Activated T-cell treated with anti-CD3 and anti-CD28 coated beads, Interleukin-2, amount 50 U/mL, for 1 hour (primary cell): ENCODE measurements at regions not wholly inside any gene's neighbourhood (a gene's known extent, or its start where the extent isn't known, plus 50 kb on each side); places are given as distances from the start of the nearest gene placed in this dataset.
"Not testable (repeated sequence)": the region's sequence is repeated elsewhere in the genome, so short reads cannot be mapped to it uniquely, and the experiment has no call there.

ENCODE experiments used
- DNase-seq: peaks from one replicate; pipeline ENCODE4 v3.0.0-alpha.2; 2020

- no peak for DNase-seq
These were observed 140.9 kb downstream of the RNF144B start for GRCh38 chr6:18527836-18528743.

GRCh38 chr6:18530201-18530600, 143.1 kb downstream of the RNF144B start:
- DNase-seq = no peak

- no peak for DNase-seq
These were observed 145.0 kb downstream of the RNF144B start for GRCh38 chr6:18532139-18532538.

GRCh38 chr6:18533793-18534192, 146.6 kb downstream of the RNF144B start:
- no peak for DNase-seq

GRCh38 chr6:18536591-18537055, 149.5 kb downstream of the RNF144B start:
- no peak for DNase-seq

- DNase-seq = no peak
These were observed 151.2 kb downstream of the RNF144B start for GRCh38 chr6:18538315-18538714.

GRCh38 chr6:18543051-18543450, 155.9 kb downstream of the RNF144B start:
- DNase-seq = no peak

GRCh38 chr6:18545142-18545541, 158.0 kb downstream of the RNF144B start:
- not testable (repeated sequence) for DNase-seq

- DNase-seq = no peak
These were observed 158.6 kb downstream of the RNF144B start for GRCh38 chr6:18545726-18546125.

- DNase-seq = no peak
These were observed 163.0 kb downstream of the RNF144B start for GRCh38 chr6:18550119-18550518.

- no peak for DNase-seq
These were observed 164.1 kb downstream of the RNF144B start for GRCh38 chr6:18551228-18551627.

GRCh38 chr6:18555750-18556149, 168.6 kb downstream of the RNF144B start:
- DNase-seq = no peak

GRCh38 chr6:18561037-18561750, 174.0 kb downstream of the RNF144B start:
- DNase-seq = no peak

- no peak for DNase-seq
These were observed 175.6 kb downstream of the RNF144B start for GRCh38 chr6:18562726-18563125.

- DNase-seq = no peak
These were observed 177.6 kb downstream of the RNF144B start for GRCh38 chr6:18564775-18565174.

- no peak for DNase-seq
These were observed 178.1 kb downstream of the RNF144B start for GRCh38 chr6:18565231-18565630.

- no peak for DNase-seq
These were observed 180.2 kb downstream of the RNF144B start for GRCh38 chr6:18567380-18567779.

GRCh38 chr6:18577491-18577890, 190.3 kb downstream of the RNF144B start:
- DNase-seq = no peak

GRCh38 chr6:18579166-18579565, 192.0 kb downstream of the RNF144B start:
- DNase-seq = no peak

- DNase-seq = no peak
These were observed 192.7 kb downstream of the RNF144B start for GRCh38 chr6:18579869-18580268.

GRCh38 chr6:18584372-18584771, 197.2 kb downstream of the RNF144B start:
- DNase-seq = no peak

- DNase-seq = no peak
These were observed 198.0 kb downstream of the RNF144B start for GRCh38 chr6:18585032-18585573.

GRCh38 chr6:18586133-18586532, 199.0 kb downstream of the RNF144B start:
- DNase-seq = no peak
